ENCODE measurements at regions not wholly inside any gene's neighbourhood (a gene's known extent, or its start where the extent isn't known, plus 50 kb on each side); places are given as distances from the start of the nearest gene placed in this dataset.

- Mint-ChIP-seq H3K9me3 (peaks cover 3 to 26% (median 9%) of the 10 kb centered on the region in 9 donors), H3K4me1 (no peaks in the 10 kb centered on the region), H3K4me3 (no peak overlapping the region), H3K36me3 (no peaks in the 10 kb centered on the region), H3K27me3 (no peaks in the 10 kb centered on the region), H3K27ac (no peak overlapping the region)
- ATAC-seq (no peak), DNase-seq (no peak)
- POLR2A ChIA-PET: no interaction called here
Measured at GRCh38 chr4:59341506-59341905, 1858.6 kb upstream of the ADGRL3 start.

GRCh38 chr4:59348949-59349348 lies 1851.2 kb upstream of the ADGRL3 start:
- H3K27me3 Mint-ChIP-seq: no peaks in the 10 kb centered on the region
- ATAC-seq: no peak

GRCh38 chr4:59369229-59369628 lies 1830.9 kb upstream of the ADGRL3 start:
- Mint-ChIP-seq H3K27ac (no peak overlapping the region), H3K9me3 (peaks cover 0 to 17% (median 6%) of the 10 kb centered on the region in 9 donors)

More at GRCh38 chr4:59348949-59349348, 1851.2 kb upstream of the ADGRL3 start:
- POLR2A ChIA-PET: no interaction called here
- Mint-ChIP-seq H3K4me3 (no peak overlapping the region), H3K9me3 (peaks cover 0 to 12% (median 5%) of the 10 kb centered on the region in 9 donors), H3K4me1 (no peaks in the 10 kb centered on the region), H3K27ac (no peak overlapping the region), H3K36me3 (no peaks in the 10 kb centered on the region)
- DNase-seq: no peak

GRCh38 chr4:59374416-59374815 lies 1825.7 kb upstream of the ADGRL3 start:
- no peaks in the 10 kb centered on the region for H3K27me3 Mint-ChIP-seq
- H3K4me1 Mint-ChIP-seq: no peaks in the 10 kb centered on the region
- no peak overlapping the region for H3K4me3 Mint-ChIP-seq
- DNase-seq (no peak), ATAC-seq (no peak)
- POLR2A ChIA-PET: no interaction called here
- no peak overlapping the region for H3K27ac Mint-ChIP-seq
- H3K36me3 Mint-ChIP-seq: no peaks in the 10 kb centered on the region
- peaks cover 0 to 25% (median 9%) of the 10 kb centered on the region in 9 donors for H3K9me3 Mint-ChIP-seq

More at GRCh38 chr4:59369229-59369628, 1830.9 kb upstream of the ADGRL3 start:
- POLR2A ChIA-PET: no interaction called here
- Mint-ChIP-seq H3K4me1 (no peaks in the 10 kb centered on the region), H3K27me3 (no peaks in the 10 kb centered on the region), H3K4me3 (no peak overlapping the region), H3K36me3 (no peaks in the 10 kb centered on the region)
- ATAC-seq: no peak
- DNase-seq: no peak

- Mint-ChIP-seq H3K4me1 (no peaks in the 10 kb centered on the region), H3K27me3 (no peaks in the 10 kb centered on the region), H3K4me3 (no peak overlapping the region), H3K36me3 (no peaks in the 10 kb centered on the region), H3K9me3 (peaks cover 0 to 27% (median 6%) of the 10 kb centered on the region in 9 donors), H3K27ac (no peak overlapping the region)
- ATAC-seq (no peak), DNase-seq (no peak)
- POLR2A ChIA-PET: no interaction called here
Measured at GRCh38 chr4:59380841-59381366, 1819.2 kb upstream of the ADGRL3 start.

GRCh38 chr4:59381591-59381990 lies 1818.5 kb upstream of the ADGRL3 start:
- ATAC-seq (no peak), DNase-seq (no peak)
- Mint-ChIP-seq H3K4me3 (no peak overlapping the region), H3K36me3 (no peaks in the 10 kb centered on the region), H3K27ac (no peak overlapping the region), H3K9me3 (peaks cover 0 to 22% (median 6%) of the 10 kb centered on the region in 9 donors), H3K4me1 (no peaks in the 10 kb centered on the region), H3K27me3 (no peaks in the 10 kb centered on the region)
- POLR2A ChIA-PET: no interaction called here

- H3K9me3 Mint-ChIP-seq: peaks cover 0 to 23% (median 4%) of the 10 kb centered on the region in 9 donors
- no peak overlapping the region for H3K4me3 Mint-ChIP-seq
- H3K27ac Mint-ChIP-seq: no peak overlapping the region
- H3K4me1 Mint-ChIP-seq: no peaks in the 10 kb centered on the region
- DNase-seq (no peak), ATAC-seq (no peak)
- no peaks in the 10 kb centered on the region for H3K36me3 Mint-ChIP-seq
- POLR2A ChIA-PET: no interaction called here
- no peaks in the 10 kb centered on the region for H3K27me3 Mint-ChIP-seq
Measured at GRCh38 chr4:59387759-59388758, 1812.1 kb upstream of the ADGRL3 start.

- Mint-ChIP-seq H3K4me1 (no peaks in the 10 kb centered on the region), H3K9me3 (peaks cover 1 to 36% (median 16%) of the 10 kb centered on the region in 9 donors), H3K4me3 (no peak overlapping the region), H3K27ac (no peak overlapping the region), H3K36me3 (peaks cover 0 to 2% (median 0%) of the 10 kb centered on the region in 3 donors), H3K27me3 (no peaks in the 10 kb centered on the region)
- ATAC-seq (no peak), DNase-seq (no peak)
- POLR2A ChIA-PET: no interaction called here
Measured at GRCh38 chr4:59393780-59394179, 1806.3 kb upstream of the ADGRL3 start.

GRCh38 chr4:59400334-59400733 lies 1799.8 kb upstream of the ADGRL3 start:
- Mint-ChIP-seq H3K4me3 (no peak overlapping the region), H3K4me1 (no peaks in the 10 kb centered on the region), H3K36me3 (no peaks in the 10 kb centered on the region), H3K27me3 (no peaks in the 10 kb centered on the region), H3K9me3 (peaks cover 0 to 15% (median 2%) of the 10 kb centered on the region in 9 donors), H3K27ac (no peak overlapping the region)
- ATAC-seq (no peak), DNase-seq (no peak)
- POLR2A ChIA-PET: no interaction called here

- Mint-ChIP-seq H3K4me3 (no peak overlapping the region), H3K27me3 (no peaks in the 10 kb centered on the region), H3K27ac (no peak overlapping the region), H3K36me3 (no peaks in the 10 kb centered on the region), H3K9me3 (peaks cover 0 to 24% (median 8%) of the 10 kb centered on the region in 9 donors), H3K4me1 (no peaks in the 10 kb centered on the region)
- ATAC-seq: no peak
- DNase-seq: no peak
- POLR2A ChIA-PET: no interaction called here
Measured at GRCh38 chr4:59409647-59410046, 1790.5 kb upstream of the ADGRL3 start.

GRCh38 chr4:59412739-59413138 lies 1787.4 kb upstream of the ADGRL3 start:
- POLR2A ChIA-PET: no interaction called here
- no peaks in the 10 kb centered on the region for H3K36me3 Mint-ChIP-seq
- H3K27ac Mint-ChIP-seq: no peak overlapping the region
- DNase-seq: no peak
- H3K9me3 Mint-ChIP-seq: peaks cover 0 to 33% (median 8%) of the 10 kb centered on the region in 9 donors
- no peak for ATAC-seq
- no peak overlapping the region for H3K4me3 Mint-ChIP-seq
- H3K4me1 Mint-ChIP-seq: no peaks in the 10 kb centered on the region
- no peaks in the 10 kb centered on the region for H3K27me3 Mint-ChIP-seq

- no peak overlapping the region for H3K4me3 Mint-ChIP-seq
- H3K27me3 Mint-ChIP-seq: no peaks in the 10 kb centered on the region
- ATAC-seq (no peak), DNase-seq (no peak)
- no peak overlapping the region for H3K27ac Mint-ChIP-seq
- no peaks in the 10 kb centered on the region for H3K4me1 Mint-ChIP-seq
- H3K9me3 Mint-ChIP-seq: peaks cover 0 to 13% (median 6%) of the 10 kb centered on the region in 9 donors
- no peaks in the 10 kb centered on the region for H3K36me3 Mint-ChIP-seq
- POLR2A ChIA-PET: no interaction called here
Measured at GRCh38 chr4:59455751-59456150, 1744.4 kb upstream of the ADGRL3 start.

GRCh38 chr4:59457576-59457975 lies 1742.5 kb upstream of the ADGRL3 start:
- Mint-ChIP-seq H3K27me3 (no peaks in the 10 kb centered on the region), H3K4me1 (no peaks in the 10 kb centered on the region), H3K4me3 (no peak overlapping the region), H3K27ac (no peak overlapping the region), H3K36me3 (no peaks in the 10 kb centered on the region), H3K9me3 (peaks cover 0 to 13% (median 3%) of the 10 kb centered on the region in 9 donors)
- no peak for DNase-seq
- no peak for ATAC-seq
- POLR2A ChIA-PET: no interaction called here
